ENCODE measurements at regions not wholly inside any gene's neighbourhood (a gene's known extent, or its start where the extent isn't known, plus 50 kb on each side); places are given as distances from the start of the nearest gene placed in this dataset.

- no peak for TF ChIP-seq CTCF (conservative IDR thresholded peaks at IDR 0.05; ENCODE audit: low read depth, low read length)
- no peak for TF ChIP-seq EZH2 (IDR thresholded peaks at IDR 0.05; ENCODE audit: low read length, unreplicated experiment)
These were observed 85.3 kb upstream of the USP25 start for GRCh38 chr21:15644489-15644888.

Measured in PC-3 (cell line).